Effector memory CD4-positive, alpha-beta T cell (primary cell): ENCODE measurements at regions not wholly inside any gene's neighbourhood (a gene's known extent, or its start where the extent isn't known, plus 50 kb on each side); places are given as distances from the start of the nearest gene placed in this dataset.

ENCODE experiments used
- DNase-seq, 3 donors: peaks; one replicate each; pipeline ENCODE4 v3.0.0-alpha.2; 2020
- H3K27ac ChIP-seq: 2 replicates; pipeline ENCODE4 v1.7.0; 2013; ENCODE audit warnings: mild to moderate bottlenecking, low read length, moderate library complexity; ENCODE audit not compliant: insufficient read depth, poor library complexity, severe bottlenecking
- H3K27me3 ChIP-seq: replicated peaks from 2 replicates; pipeline ENCODE4 v1.7.0; 2013; ENCODE audit warnings: mild to moderate bottlenecking, low read length; ENCODE audit not compliant: insufficient read depth, control insufficient read depth, poor library complexity, severe bottlenecking
- H3K36me3 ChIP-seq: 2 replicates; pipeline ENCODE4 v1.7.0; 2013; ENCODE audit warnings: mild to moderate bottlenecking, low read length, moderate library complexity; ENCODE audit not compliant: control insufficient read depth, insufficient read depth
- H3K4me1 ChIP-seq: 2 replicates; pipeline ENCODE4 v1.7.0; 2013; ENCODE audit warnings: low read length, mild to moderate bottlenecking; ENCODE audit not compliant: control insufficient read depth, insufficient read depth, poor library complexity, severe bottlenecking
- H3K4me3 ChIP-seq: 2 replicates; pipeline ENCODE4 v1.7.0; 2013; ENCODE audit warnings: low read length, low read depth, mild to moderate bottlenecking; ENCODE audit not compliant: insufficient read depth, poor library complexity, severe bottlenecking
- H3K9me3 ChIP-seq: 2 replicates; pipeline ENCODE4 v1.7.0; 2013; ENCODE audit warnings: mild to moderate bottlenecking, low read length, moderate library complexity; ENCODE audit not compliant: control insufficient read depth

DNA sequence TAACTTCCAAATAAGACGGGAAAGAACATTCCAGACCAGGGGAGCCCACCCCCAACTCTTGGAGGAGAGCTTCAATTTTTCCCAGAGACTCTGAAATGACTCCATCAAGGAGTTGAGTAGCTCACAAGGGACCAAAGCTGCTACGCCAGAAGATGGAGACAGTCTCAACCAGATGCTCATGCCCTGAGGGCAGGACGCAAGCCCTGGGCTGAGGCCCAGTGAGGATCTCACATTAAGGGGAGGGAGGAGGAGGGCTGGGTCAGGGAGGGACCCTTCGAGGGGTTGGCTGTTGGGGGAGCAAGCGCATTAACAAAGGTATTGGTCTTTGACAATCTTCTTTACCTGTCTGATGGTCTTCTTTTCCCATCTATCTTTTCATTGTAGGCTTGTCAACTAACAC is 141.3 kb upstream of the SLC1A4 start:
- no peak overlapping the region for H3K4me3 ChIP-seq
- DNase-seq, result no peak
- no peak overlapping the region for H3K27ac ChIP-seq
- H3K27me3 ChIP-seq, result no peaks in the 10 kb centered on the region
- no peaks in the 10 kb centered on the region for H3K36me3 ChIP-seq
- no peaks in the 10 kb centered on the region for H3K9me3 ChIP-seq
- H3K4me1 ChIP-seq, result no peaks in the 10 kb centered on the region

DNA sequence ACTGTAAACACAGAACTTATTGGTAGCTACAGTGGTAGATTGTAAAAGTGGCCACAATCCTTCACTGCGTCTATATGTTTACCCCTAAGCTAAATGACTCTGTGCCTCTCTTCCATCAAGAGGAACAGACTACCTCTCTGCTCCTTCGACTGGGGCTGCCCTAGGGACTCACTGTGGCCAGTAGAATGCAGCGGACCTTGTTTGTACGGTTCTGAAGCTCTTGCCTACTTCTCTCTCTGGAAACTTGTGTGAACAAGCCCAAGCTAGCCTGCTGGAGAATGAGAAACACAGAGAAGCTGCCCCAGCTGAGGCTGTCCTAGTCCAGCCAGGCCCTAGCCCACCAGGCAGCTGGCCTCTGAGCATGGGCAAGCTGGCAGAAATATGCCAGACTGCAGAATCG is 140.8 kb upstream of the SLC1A4 start:
- H3K27ac ChIP-seq, result no peak overlapping the region
- no peaks in the 10 kb centered on the region for H3K27me3 ChIP-seq
- H3K9me3 ChIP-seq, result no peaks in the 10 kb centered on the region
- DNase-seq, result no peak
- no peak overlapping the region for H3K4me3 ChIP-seq
- no peaks in the 10 kb centered on the region for H3K4me1 ChIP-seq
- no peaks in the 10 kb centered on the region for H3K36me3 ChIP-seq

DNA sequence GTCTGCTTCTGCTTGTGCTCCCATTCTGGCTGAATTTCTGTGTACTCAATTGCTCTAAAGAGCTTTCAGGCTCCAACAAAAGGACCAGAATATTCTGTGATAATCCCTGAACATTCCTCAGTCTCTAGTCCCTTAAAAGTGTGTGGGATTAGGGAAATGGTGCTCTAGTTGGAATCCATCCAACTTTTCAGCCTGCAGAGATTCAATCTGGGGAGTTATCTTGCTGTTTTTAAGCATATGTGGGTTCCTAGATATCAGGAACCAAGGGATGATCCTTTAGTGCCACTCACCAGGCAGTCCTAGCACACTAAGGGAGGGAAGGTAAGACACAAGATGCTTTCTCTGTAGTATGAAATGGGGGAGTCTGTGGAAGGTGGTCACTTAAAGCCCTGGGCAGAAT is 140.3 kb upstream of the SLC1A4 start:
- no peak for DNase-seq
- Histone ChIP-seq H3K27me3 (no peaks in the 10 kb centered on the region), H3K36me3 (no peaks in the 10 kb centered on the region), H3K4me3 (no peak overlapping the region), H3K4me1 (no peaks in the 10 kb centered on the region), H3K27ac (no peak overlapping the region), H3K9me3 (no peaks in the 10 kb centered on the region)

DNA sequence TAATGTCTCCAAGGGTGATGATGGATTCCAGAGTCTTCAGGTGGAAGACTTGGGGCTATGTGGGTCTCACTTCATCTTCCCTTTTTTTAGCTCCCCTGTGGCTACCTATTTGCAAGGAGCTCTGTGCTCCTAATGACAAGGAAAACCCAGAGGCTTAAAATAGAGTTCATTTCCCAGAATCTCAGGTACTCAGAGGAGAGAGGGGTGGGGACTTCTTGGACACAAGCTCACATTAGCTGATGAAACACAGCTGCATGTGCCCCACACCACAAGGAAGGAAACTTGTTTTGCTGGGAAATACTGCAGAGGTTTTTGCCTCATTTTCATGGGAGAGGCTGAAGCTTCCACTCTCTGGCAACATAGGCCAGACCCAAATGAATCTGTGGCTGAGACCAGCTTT is 138.6 kb upstream of the SLC1A4 start:
- no peaks in the 10 kb centered on the region for H3K36me3 ChIP-seq
- H3K27ac ChIP-seq, result no peak overlapping the region
- no peaks in the 10 kb centered on the region for H3K9me3 ChIP-seq
- H3K27me3 ChIP-seq, result no peaks in the 10 kb centered on the region
- H3K4me1 ChIP-seq, result no peaks in the 10 kb centered on the region
- no peak overlapping the region for H3K4me3 ChIP-seq
- DNase-seq, result no peak

DNA sequence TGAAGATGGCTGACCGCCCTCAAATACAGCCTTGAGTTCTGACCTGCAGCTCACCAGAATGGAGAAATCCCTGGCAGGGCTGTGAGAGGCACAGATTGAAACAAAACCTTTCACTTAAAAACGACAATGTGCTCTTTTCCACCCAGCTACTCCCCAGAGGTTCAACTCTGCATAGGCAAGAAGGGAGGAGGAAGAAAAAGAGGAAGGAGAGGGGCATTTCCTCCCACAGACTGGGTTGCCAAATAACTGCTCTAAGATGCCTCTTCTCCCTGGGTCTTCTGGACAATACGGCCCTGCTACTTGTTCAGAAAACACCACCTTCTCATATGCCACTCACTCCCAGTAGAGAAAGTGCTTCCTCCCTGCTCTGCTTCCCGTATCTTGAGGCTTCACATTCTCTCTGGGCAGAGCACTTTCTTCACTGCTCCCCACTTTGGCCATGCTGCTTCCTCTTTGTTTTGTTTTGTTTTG is 136.4 kb upstream of the SLC1A4 start:
- Histone ChIP-seq H3K9me3 (no peaks in the 10 kb centered on the region), H3K27ac (no peak overlapping the region), H3K27me3 (no peaks in the 10 kb centered on the region), H3K4me1 (no peaks in the 10 kb centered on the region), H3K4me3 (no peak overlapping the region), H3K36me3 (no peaks in the 10 kb centered on the region)
- DNase-seq, result no peak

DNA sequence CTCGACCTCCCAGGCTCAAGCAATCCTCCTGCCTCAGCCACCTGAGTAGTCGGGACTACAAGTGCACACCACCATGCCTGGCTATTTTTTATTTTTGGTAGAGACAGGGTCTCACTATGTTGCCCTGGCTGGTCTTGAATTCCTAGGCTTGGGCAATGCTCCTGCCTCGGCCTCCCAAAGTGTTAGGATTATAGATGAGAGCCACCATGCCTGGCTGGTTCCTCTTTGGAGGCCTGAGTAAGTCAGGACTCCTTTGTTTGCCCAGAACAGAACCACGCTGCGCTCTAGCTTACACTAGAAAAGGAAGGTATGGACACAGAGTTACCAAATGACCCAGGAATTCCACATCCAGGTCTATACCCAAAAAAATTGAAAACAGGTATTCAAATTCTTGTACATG is 135.9 kb upstream of the SLC1A4 start:
- H3K4me1 ChIP-seq, result no peaks in the 10 kb centered on the region
- no peaks in the 10 kb centered on the region for H3K9me3 ChIP-seq
- H3K27ac ChIP-seq, result no peak overlapping the region
- no peaks in the 10 kb centered on the region for H3K36me3 ChIP-seq
- H3K27me3 ChIP-seq, result no peaks in the 10 kb centered on the region
- no peak for DNase-seq
- no peak overlapping the region for H3K4me3 ChIP-seq

DNA sequence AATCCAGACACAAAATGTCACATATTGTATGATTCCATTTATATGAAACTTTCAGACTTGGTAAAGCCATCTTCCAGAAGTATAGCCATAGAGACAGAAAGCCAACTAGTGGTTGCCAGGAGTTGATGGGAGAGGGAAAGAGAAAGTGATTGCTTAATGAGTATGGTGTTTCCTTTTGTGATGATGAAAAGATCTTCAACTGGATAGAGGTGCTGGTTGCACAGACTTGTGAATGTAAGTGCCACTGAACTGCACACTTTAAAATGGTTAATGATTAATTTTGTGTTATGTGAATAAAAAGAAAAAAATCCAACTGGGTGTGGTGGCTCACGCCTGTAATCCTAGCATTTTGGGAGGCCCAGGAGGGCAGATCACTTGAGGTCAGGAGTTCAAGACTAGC is 135.3 kb upstream of the SLC1A4 start:
- no peaks in the 10 kb centered on the region for H3K36me3 ChIP-seq
- H3K4me3 ChIP-seq, result no peak overlapping the region
- H3K27me3 ChIP-seq, result no peaks in the 10 kb centered on the region
- no peaks in the 10 kb centered on the region for H3K4me1 ChIP-seq
- no peak for DNase-seq
- no peaks in the 10 kb centered on the region for H3K9me3 ChIP-seq
- no peak overlapping the region for H3K27ac ChIP-seq

DNA sequence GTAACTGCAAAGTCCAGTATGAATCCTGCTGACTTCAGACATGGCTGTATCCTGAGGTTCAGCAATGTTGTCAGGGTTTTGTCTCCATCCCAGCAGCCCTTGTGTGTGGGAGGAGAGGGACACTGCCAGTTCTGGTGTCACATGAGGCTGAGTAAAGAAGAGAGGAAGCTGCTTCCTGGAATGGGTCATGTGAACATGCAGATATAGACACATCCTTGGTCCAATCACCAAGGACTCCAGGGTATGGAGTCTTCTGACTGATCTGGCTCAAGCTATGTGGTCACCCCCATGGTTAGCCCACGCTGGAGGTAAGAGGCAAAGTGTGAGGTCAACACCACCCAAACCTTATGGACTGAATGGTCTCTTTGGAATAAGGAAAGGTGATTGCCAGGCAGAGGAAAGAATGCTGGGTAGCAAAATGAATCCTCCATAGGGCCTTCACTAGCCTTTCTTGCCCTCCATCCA is 134.4 kb upstream of the SLC1A4 start:
- H3K9me3 ChIP-seq, result no peaks in the 10 kb centered on the region
- no peak overlapping the region for H3K4me3 ChIP-seq
- H3K4me1 ChIP-seq, result peaks cover 4% of the 10 kb centered on the region
- no peak for DNase-seq
- H3K36me3 ChIP-seq, result no peaks in the 10 kb centered on the region
- H3K27me3 ChIP-seq, result peaks cover 2% of the 10 kb centered on the region
- H3K27ac ChIP-seq, result no peak overlapping the region

DNA sequence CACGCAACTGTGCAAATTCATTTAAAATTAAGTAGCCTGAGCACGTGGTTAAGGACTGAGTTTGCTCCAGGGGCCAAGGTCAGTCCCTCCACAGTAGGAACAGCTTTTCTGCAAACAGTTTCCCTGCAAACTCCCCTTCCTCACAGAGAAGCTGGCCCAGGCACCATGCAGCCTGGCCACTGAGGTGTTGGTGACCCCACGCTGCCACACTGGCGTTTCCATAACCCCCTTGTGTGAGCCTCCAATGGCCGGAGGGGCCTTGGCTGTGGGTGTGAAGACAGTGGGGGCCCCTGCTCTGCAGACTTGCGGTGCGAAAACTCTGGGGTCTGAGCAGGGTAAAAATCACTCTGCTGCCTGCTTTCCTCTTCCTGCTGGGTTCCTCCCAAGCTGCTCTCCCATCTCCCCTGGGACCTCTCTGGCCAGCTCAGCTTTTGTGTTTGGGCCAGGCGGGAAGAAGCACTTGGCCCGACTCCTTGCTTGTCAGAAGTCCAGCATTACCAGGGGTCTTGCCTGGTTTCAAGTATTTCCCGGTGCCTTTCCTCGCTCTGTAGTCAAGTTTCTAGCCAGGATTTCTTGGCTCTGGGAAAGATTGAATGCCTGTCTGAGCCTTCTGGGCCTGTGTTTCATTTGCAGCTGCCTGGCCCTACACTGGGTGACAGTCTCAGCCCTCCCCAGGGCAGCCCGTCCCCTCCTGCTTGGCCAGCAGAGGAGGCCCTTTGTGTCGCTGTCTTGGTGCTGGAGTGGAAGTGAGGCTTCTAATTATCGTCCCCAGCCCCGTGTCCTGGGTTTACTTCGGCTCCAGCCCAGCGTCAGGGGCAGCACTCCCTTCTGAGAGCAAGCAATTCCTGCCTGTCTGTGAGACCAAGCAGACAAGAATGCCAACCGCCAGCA is 131.4 kb upstream of the SLC1A4 start:
- Histone ChIP-seq H3K4me3 (no peak overlapping the region), H3K36me3 (no peaks in the 10 kb centered on the region), H3K4me1 (peaks cover 4% of the 10 kb centered on the region), H3K27me3 (peaks cover 9% of the 10 kb centered on the region), H3K27ac (no peak overlapping the region), H3K9me3 (no peaks in the 10 kb centered on the region)
- DNase-seq, result no peak

DNA sequence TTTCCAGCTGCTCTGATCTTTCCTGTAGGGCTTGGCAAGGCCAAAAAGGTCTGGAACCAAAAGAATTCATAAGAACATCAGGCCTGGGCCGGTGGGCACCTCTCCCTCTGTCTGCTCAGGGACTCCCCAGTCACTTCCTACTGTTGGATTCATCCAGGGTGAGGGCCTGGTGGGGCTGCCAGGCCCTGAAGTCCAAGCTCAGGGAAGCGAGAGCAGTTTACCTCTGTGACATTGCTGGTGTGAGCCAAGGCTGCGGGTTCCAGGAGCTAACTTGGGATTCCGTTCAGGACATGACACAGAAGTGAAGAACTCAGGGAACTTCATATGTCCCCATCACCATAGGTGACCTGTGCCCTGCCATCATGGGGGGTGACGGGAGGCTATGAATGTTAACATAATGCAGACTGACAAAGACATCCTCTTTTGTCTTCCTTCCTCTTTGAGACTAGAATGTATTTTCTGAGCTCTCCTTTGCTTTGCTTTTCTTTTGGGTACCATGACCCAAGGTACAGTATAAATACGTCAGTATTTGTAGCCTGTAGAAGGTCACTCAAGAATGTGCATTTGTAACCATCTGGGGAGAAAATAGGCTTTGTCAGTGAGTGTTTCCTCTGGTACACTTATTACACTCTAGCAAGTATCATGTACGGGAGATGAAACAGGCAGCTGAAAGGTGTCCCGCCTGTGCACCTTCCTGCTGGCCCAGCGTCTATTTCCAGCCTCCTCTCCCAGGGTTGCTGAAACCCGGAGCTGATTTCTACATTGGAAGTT is 130.5 kb upstream of the SLC1A4 start:
- Histone ChIP-seq H3K4me3 (no peak overlapping the region), H3K27ac (no peak overlapping the region), H3K9me3 (no peaks in the 10 kb centered on the region), H3K4me1 (peaks cover 4% of the 10 kb centered on the region), H3K36me3 (no peaks in the 10 kb centered on the region), H3K27me3 (peaks cover 9% of the 10 kb centered on the region)
- no peak for DNase-seq
